C4-2B (cell line): ENCODE measurements at regions not wholly inside any gene's neighbourhood (a gene's known extent, or its start where the extent isn't known, plus 50 kb on each side); places are given as distances from the start of the nearest gene placed in this dataset.

ENCODE experiments used
- H3K27ac ChIP-seq: fragments of 450-650 bp; 2 replicates; pipeline ENCODE4 v1.5.1; 2017
- ZFX ChIP-seq: fragments of 450-650 bp; IDR thresholded peaks from 2 replicates; pipeline ENCODE4 v1.6.1; 2017
- TF ChIP-seq, protein P1 (sequence below): fragments of 450-650 bp; conservative IDR thresholded peaks from 2 replicates; pipeline ENCODE4 v1.5.1; 2017; ENCODE audit warnings: mild to moderate bottlenecking

DNA sequence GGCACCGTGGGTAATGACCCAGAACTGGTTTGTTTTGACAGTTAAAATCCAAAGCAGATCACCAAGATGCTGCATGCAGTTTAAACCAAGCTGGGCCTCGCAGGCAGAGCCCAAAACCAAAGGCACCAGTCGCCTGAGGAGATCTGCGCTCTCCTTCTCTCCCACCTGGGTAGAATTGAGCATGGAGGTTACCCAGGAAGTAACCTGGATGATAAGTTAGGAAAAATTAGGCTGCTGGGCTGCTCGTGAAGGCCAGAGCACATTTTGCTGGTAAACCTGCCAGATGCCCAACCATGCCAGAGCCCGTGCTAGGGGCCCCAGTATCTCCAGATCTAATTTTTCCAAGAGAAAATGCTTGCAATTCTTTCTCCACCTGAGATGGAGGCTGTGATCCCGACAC, 388.3 kb upstream of the MGMT start:
- no peak overlapping the region for H3K27ac ChIP-seq
- no peak for TF ChIP-seq ZFX
- TF ChIP-seq, protein P1, sequence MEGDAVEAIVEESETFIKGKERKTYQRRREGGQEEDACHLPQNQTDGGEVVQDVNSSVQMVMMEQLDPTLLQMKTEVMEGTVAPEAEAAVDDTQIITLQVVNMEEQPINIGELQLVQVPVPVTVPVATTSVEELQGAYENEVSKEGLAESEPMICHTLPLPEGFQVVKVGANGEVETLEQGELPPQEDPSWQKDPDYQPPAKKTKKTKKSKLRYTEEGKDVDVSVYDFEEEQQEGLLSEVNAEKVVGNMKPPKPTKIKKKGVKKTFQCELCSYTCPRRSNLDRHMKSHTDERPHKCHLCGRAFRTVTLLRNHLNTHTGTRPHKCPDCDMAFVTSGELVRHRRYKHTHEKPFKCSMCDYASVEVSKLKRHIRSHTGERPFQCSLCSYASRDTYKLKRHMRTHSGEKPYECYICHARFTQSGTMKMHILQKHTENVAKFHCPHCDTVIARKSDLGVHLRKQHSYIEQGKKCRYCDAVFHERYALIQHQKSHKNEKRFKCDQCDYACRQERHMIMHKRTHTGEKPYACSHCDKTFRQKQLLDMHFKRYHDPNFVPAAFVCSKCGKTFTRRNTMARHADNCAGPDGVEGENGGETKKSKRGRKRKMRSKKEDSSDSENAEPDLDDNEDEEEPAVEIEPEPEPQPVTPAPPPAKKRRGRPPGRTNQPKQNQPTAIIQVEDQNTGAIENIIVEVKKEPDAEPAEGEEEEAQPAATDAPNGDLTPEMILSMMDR = no peak

DNA sequence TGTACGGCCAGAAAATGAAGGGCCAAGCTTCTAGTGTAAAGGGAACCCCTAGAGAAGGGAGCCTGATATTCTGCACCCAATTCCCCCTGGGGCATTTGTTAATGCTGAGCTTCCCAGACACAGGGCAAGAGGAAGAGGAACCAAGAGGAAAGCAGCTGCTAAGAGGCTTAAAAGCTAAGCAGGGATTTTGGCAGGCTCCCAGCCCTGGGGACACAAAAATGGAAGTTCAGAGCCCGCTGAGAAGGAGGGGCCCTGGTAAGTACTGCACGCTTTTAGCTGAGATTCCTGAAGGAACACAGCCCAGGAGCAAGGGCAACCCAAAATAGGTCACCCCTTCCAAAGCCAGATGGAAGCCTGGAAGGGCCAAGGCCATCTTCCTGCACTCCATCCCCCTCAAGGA, 387.3 kb upstream of the MGMT start:
- H3K27ac ChIP-seq = no peak overlapping the region
- TF ChIP-seq, protein P1 = no peak
- no peak for TF ChIP-seq ZFX

DNA sequence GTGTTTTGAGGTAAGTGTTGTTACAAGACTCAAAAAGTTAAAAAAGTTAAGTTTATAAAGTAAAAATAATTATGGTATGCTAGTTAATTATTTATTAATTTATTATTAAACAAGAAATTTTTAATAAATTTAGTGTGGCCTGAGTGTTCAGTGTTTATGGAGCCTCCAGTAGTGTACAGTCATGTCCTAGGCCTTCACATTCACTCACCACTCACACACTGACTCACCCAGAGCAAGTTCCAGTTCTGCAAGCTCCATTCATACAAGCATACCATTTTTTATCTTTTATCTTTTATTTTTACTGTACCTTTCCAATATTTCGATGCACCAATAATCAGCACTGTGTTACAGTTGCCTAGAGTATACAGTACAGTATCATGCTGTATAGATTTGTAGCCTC, 381.2 kb upstream of the MGMT start:
- no peak overlapping the region for H3K27ac ChIP-seq
- TF ChIP-seq ZFX = no peak
- TF ChIP-seq, protein P1 = no peak

DNA sequence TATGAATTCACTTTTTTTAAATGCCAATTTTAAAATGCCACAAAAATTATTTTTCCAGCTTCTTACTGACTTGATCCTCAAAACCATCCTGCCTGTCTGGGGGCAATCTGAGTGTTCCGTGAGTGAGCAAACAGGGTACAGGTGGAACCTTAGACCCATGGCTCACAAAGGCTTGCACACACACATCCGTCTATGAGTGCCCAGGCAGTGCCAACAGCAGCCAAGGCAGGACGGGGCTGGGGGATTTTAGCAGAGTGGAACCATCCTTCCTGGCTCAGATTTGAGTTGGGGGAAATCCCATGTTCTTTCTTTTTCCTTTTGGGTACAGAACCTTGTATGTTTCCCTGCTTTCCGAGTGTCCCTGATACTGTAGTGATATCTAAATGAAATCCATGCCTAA, 377.7 kb upstream of the MGMT start:
- TF ChIP-seq, protein P1 = no peak
- no peak for TF ChIP-seq ZFX
- H3K27ac ChIP-seq = no peak overlapping the region

GRCh38 chr10:129090165-129090564, 376.9 kb upstream of the MGMT start:
- TF ChIP-seq, protein P1 = no peak
- no peak for TF ChIP-seq ZFX
- no peak overlapping the region for H3K27ac ChIP-seq

DNA sequence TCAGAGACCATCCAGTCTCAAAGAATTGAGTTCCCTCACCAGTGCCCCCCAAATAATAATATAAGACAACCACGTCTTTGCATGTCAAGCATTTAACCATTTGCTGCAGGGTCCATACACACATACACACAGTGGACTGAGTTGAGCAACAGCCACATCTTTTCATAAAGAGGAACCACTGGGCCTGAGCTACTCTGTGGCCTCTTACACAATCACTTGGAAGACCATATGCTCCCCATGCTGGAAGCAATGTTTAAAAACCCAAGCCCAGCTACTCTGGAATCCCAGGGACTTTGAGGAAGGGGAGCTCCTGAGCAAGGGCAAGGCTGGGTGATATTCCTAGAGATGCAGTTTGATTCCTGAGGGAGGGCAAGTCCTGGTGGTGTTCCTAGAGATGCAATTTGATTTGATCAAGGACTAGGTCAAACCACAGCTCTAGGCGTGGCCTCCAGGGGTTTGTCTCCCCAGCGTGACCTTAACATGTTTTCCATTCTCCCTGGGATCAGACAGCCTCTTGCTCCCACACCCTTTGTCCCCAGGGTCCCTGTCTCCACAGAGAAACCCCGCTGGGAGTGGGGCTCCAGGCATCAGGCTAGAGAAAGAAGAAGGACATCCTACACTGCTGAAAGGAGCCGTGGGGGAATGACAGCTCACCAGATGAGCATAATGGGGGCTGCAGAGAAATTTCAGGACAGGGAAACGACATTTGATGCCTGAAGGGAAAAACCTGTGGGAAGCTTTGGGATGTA, 376.2 kb upstream of the MGMT start:
- H3K27ac ChIP-seq = no peak overlapping the region
- no peak for TF ChIP-seq ZFX
- TF ChIP-seq, protein P1 = no peak

GRCh38 chr10:129093641-129094040, 373.4 kb upstream of the MGMT start:
- H3K27ac ChIP-seq = no peak overlapping the region
- TF ChIP-seq, protein P1 = no peak
- no peak for TF ChIP-seq ZFX
